DND-41 (cell line): ENCODE measurements at regions not wholly inside any gene's neighbourhood (a gene's known extent, or its start where the extent isn't known, plus 50 kb on each side); places are given as distances from the start of the nearest gene placed in this dataset.

ENCODE experiments used
- EZH2 ChIP-seq: IDR thresholded peaks from 3 replicates; pipeline ENCODE4 v1.6.1; 2012; ENCODE audit warnings: borderline replicate concordance, low read depth, mild to moderate bottlenecking, moderate library complexity, low read length, inconsistent platforms; ENCODE audit not compliant: severe bottlenecking
- TF ChIP-seq, protein P1 (sequence below): IDR thresholded peaks from 2 replicates; pipeline ENCODE4 v1.5.1; 2012; ENCODE audit warnings: borderline replicate concordance, low read length, moderate library complexity, mild to moderate bottlenecking; ENCODE audit not compliant: poor library complexity, severe bottlenecking; ENCODE audit errors: extremely low read depth

DNA sequence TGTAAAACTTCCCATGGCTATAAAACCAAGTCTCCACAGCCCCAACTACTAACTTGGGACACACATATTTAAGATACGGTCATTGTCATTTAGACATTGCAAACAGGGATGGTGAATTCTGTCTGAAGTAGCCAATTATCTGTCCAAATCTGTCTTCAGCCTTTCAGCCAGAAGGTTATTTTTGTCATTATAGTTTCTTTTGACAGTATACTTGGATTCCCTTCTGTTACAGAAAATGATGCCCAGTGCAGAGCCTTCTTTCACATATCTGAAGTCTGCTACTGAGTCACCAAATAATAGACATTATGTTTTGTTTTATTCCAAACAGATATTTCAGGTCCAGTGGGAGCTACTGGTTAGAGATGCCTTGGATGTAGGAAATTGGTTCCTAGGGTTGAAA, 452.4 kb upstream of the HTR2A start:
- TF ChIP-seq, protein P1, sequence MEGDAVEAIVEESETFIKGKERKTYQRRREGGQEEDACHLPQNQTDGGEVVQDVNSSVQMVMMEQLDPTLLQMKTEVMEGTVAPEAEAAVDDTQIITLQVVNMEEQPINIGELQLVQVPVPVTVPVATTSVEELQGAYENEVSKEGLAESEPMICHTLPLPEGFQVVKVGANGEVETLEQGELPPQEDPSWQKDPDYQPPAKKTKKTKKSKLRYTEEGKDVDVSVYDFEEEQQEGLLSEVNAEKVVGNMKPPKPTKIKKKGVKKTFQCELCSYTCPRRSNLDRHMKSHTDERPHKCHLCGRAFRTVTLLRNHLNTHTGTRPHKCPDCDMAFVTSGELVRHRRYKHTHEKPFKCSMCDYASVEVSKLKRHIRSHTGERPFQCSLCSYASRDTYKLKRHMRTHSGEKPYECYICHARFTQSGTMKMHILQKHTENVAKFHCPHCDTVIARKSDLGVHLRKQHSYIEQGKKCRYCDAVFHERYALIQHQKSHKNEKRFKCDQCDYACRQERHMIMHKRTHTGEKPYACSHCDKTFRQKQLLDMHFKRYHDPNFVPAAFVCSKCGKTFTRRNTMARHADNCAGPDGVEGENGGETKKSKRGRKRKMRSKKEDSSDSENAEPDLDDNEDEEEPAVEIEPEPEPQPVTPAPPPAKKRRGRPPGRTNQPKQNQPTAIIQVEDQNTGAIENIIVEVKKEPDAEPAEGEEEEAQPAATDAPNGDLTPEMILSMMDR: no peak
- TF ChIP-seq EZH2: no peak
